Type B pancreatic cell (in vitro differentiated cells): ENCODE measurements at regions not wholly inside any gene's neighbourhood (a gene's known extent, or its start where the extent isn't known, plus 50 kb on each side); places are given as distances from the start of the nearest gene placed in this dataset.

Experiments
- DNase-seq: peaks from one replicate; pipeline ENCODE4 v3.0.0; 2021; ENCODE audit warnings: mixed read lengths; ENCODE audit not compliant: unreplicated experiment; ENCODE audit errors: extremely low spot score
- H3K27ac Mint-ChIP-seq: 2 replicates; pipeline ENCODE4 v1.8.0; 2021; ENCODE audit warnings: mild to moderate bottlenecking, mixed read lengths
- H3K27me3 Mint-ChIP-seq: 2 replicates; pipeline ENCODE4 v1.8.0; 2021; ENCODE audit warnings: mixed read lengths
- H3K36me3 Mint-ChIP-seq: 2 replicates; pipeline ENCODE4 v1.8.0; 2021; ENCODE audit warnings: mixed read lengths
- H3K4me1 Mint-ChIP-seq: one replicate; pipeline ENCODE4 v1.8.0; 2021; ENCODE audit warnings: mixed read lengths; ENCODE audit not compliant: unreplicated experiment
- H3K4me3 Mint-ChIP-seq: 2 replicates; pipeline ENCODE4 v1.8.0; 2021; ENCODE audit warnings: mild to moderate bottlenecking, mixed read lengths
- H3K9me3 Mint-ChIP-seq: 2 replicates; pipeline ENCODE4 v1.8.0; 2021; ENCODE audit warnings: mixed read lengths
- CTCF ChIP-seq: fragments of 200-600 bp; sonication (generic); conservative IDR thresholded peaks from 2 replicates; pipeline ENCODE4 v1.5.0; 2021; ENCODE audit warnings: antibody characterized with exemption, mild to moderate bottlenecking

GRCh38 chr5:67493676-67494075 lies 297.1 kb upstream of the CD180 start:
- no peak for DNase-seq
- Mint-ChIP-seq H3K9me3 (peaks cover 8% of the 10 kb centered on the region), H3K36me3 (no peaks in the 10 kb centered on the region), H3K27ac (no peak overlapping the region), H3K4me1 (peaks cover 21% of the 10 kb centered on the region), H3K27me3 (no peaks in the 10 kb centered on the region), H3K4me3 (no peak overlapping the region)
- peak; percentile 23 for TF ChIP-seq CTCF

GRCh38 chr5:67490543-67491321 lies 294.1 kb upstream of the CD180 start:
- peaks cover 11% of the 10 kb centered on the region for H3K9me3 Mint-ChIP-seq
- no peak for DNase-seq
- H3K4me3 Mint-ChIP-seq, result no peak overlapping the region
- no peaks in the 10 kb centered on the region for H3K36me3 Mint-ChIP-seq
- no peaks in the 10 kb centered on the region for H3K27me3 Mint-ChIP-seq
- no peak for TF ChIP-seq CTCF
- H3K4me1 Mint-ChIP-seq, result peaks cover 21% of the 10 kb centered on the region
- H3K27ac Mint-ChIP-seq, result no peak overlapping the region

- no peak for TF ChIP-seq CTCF
- H3K4me1 Mint-ChIP-seq, result peaks cover 13% of the 10 kb centered on the region
- no peak overlapping the region for H3K27ac Mint-ChIP-seq
- no peak overlapping the region for H3K4me3 Mint-ChIP-seq
- no peak for DNase-seq
- H3K36me3 Mint-ChIP-seq, result no peaks in the 10 kb centered on the region
- peaks cover 18% of the 10 kb centered on the region for H3K9me3 Mint-ChIP-seq
- H3K27me3 Mint-ChIP-seq, result no peaks in the 10 kb centered on the region
Measured at GRCh38 chr5:67488885-67489284, 292.3 kb upstream of the CD180 start.

- no peak overlapping the region for H3K4me3 Mint-ChIP-seq
- H3K36me3 Mint-ChIP-seq, result no peaks in the 10 kb centered on the region
- no peak for TF ChIP-seq CTCF
- peaks cover 21% of the 10 kb centered on the region for H3K9me3 Mint-ChIP-seq
- peaks cover 3% of the 10 kb centered on the region for H3K4me1 Mint-ChIP-seq
- no peak for DNase-seq
- peaks cover 2% of the 10 kb centered on the region for H3K27me3 Mint-ChIP-seq
- no peak overlapping the region for H3K27ac Mint-ChIP-seq
Measured at GRCh38 chr5:67487862-67488261, 291.3 kb upstream of the CD180 start.

- peaks cover 13% of the 10 kb centered on the region for H3K9me3 Mint-ChIP-seq
Measured at GRCh38 chr5:67483453-67484030, 286.9 kb upstream of the CD180 start.

More at GRCh38 chr5:67483453-67484030, 286.9 kb upstream of the CD180 start:
- H3K27ac Mint-ChIP-seq, result no peak overlapping the region
- peaks cover 7% of the 10 kb centered on the region for H3K4me1 Mint-ChIP-seq
- H3K27me3 Mint-ChIP-seq, result peaks cover 2% of the 10 kb centered on the region
- TF ChIP-seq CTCF, result no peak
- no peaks in the 10 kb centered on the region for H3K36me3 Mint-ChIP-seq
- H3K4me3 Mint-ChIP-seq, result no peak overlapping the region
- DNase-seq, result no peak
